Colonic mucosa (tissue), 4 donors: ENCODE measurements at regions not wholly inside any gene's neighbourhood (a gene's known extent, or its start where the extent isn't known, plus 50 kb on each side); places are given as distances from the start of the nearest gene placed in this dataset.

Source experiments
- DNase-seq: peaks from one replicate; pipeline ENCODE4 v3.0.0-alpha.2; 2020
- H3K27ac ChIP-seq: fragments of 200-600 bp; one replicate; pipeline ENCODE4 v1.8.0; 2021
- H3K27me3 ChIP-seq: fragments of 200-600 bp; one replicate; pipeline ENCODE4 v1.8.0; 2021
- H3K36me3 ChIP-seq: fragments of 200-600 bp; one replicate; pipeline ENCODE4 v1.8.0; 2021
- H3K4me1 ChIP-seq: fragments of 200-600 bp; one replicate; pipeline ENCODE4 v1.8.0; 2021; ENCODE audit warnings: mild to moderate bottlenecking
- H3K4me3 ChIP-seq: fragments of 200-600 bp; one replicate; pipeline ENCODE4 v1.8.0; 2021
- H3K9ac ChIP-seq, 2 donors: one replicate each; pipeline ENCODE4 v1.7.0; 2013; ENCODE audit warnings: control low read depth in 2 of 2, low read depth in 2 of 2, low read length in 2 of 2
- H3K9me3 ChIP-seq: fragments of 200-600 bp; one replicate; pipeline ENCODE4 v1.8.0; 2021
- intact Hi-C: fragments of 100-400 bp; cut with DNase I; formaldehyde crosslinking; loops from one replicate; pipeline ENCODE4 v1.14.1; 2022
- TF ChIP-seq, protein P1 (sequence below): fragments of 200-600 bp; IDR thresholded peaks from one replicate; pipeline ENCODE4 v1.8.0; 2022; ENCODE audit warnings: antibody characterized with exemption, mild to moderate bottlenecking
- donor health status: healthy.
- donor health status: DM: no; HTN: no; CAD: no.
- donor health status: DM: no; HTN: no; CAD: no.

DNA sequence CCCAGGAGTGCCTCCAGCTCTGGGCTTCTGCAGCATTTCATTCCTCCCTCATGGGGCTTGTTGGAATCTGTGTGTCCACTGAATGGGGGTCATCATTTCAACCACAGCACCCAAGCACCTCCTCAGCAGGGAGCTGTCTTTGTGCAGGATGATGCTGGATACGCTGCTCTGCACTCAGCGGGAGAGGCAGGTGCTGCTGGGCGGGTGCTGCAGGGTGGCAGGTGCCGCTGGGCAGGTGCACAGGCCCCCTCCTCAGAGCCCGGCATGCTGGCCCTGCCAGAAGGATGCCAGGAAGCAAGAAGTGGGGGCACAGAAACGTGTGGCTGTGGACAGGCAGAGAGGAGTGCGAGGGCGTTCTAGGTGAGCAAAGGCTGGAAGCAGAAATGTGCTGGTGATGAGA lies 121.8 kb upstream of the VSTM2B start:
- Histone ChIP-seq H3K36me3 (no peaks in the 10 kb centered on the region), H3K9ac (no peak overlapping the region), H3K9me3 (no peaks in the 10 kb centered on the region), H3K27me3 (no peaks in the 10 kb centered on the region), H3K27ac (no peak overlapping the region), H3K4me3 (no peak overlapping the region), H3K4me1 (no peaks in the 10 kb centered on the region)
- TF ChIP-seq, protein P1, sequence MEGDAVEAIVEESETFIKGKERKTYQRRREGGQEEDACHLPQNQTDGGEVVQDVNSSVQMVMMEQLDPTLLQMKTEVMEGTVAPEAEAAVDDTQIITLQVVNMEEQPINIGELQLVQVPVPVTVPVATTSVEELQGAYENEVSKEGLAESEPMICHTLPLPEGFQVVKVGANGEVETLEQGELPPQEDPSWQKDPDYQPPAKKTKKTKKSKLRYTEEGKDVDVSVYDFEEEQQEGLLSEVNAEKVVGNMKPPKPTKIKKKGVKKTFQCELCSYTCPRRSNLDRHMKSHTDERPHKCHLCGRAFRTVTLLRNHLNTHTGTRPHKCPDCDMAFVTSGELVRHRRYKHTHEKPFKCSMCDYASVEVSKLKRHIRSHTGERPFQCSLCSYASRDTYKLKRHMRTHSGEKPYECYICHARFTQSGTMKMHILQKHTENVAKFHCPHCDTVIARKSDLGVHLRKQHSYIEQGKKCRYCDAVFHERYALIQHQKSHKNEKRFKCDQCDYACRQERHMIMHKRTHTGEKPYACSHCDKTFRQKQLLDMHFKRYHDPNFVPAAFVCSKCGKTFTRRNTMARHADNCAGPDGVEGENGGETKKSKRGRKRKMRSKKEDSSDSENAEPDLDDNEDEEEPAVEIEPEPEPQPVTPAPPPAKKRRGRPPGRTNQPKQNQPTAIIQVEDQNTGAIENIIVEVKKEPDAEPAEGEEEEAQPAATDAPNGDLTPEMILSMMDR, result no peak
- no peak for DNase-seq
- intact Hi-C loops, result no loop called here

DNA sequence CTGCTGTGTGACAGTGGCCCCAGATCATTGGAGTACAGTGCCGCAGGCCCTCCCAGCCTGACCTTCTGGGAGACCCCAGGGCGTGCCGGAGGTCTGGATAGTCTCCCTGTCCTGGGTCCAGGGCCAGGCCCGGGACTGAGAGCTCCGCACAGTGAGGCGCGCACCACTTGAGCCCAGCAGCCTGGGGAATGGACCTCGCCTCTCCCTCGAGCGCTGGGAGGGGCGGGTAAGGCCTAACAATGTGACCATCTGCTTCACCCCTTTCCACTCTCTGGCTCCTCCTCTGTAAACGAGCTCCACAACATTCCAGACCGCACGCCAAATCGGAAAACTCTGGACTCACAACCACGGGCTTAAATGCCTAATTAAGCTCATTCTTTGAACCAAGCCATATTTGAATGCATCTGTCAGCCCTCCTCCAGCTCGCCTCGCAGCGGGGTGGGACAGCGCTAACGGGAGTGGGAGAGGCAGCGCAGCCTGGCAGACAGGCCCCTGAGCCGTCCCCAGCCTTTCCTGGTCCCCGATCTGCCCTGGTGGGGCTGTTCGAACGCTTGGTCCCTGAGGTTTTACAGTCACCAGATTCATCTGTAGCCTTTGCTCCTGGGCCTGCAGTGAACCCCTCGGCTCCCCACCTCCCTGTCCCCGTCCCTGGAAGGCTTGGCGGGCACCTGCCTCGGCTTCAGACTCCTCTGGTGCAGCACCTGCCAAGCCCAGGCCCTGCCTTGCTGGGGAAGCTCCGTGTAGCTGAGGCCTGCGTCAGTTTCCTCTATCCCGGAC lies 120.7 kb upstream of the VSTM2B start:
- Histone ChIP-seq H3K36me3 (no peaks in the 10 kb centered on the region), H3K9ac (no peak overlapping the region), H3K27ac (no peak overlapping the region), H3K4me3 (no peak overlapping the region), H3K4me1 (no peaks in the 10 kb centered on the region), H3K27me3 (no peaks in the 10 kb centered on the region), H3K9me3 (no peaks in the 10 kb centered on the region)
- TF ChIP-seq, protein P1, result no peak
- peak; percentile 20 for DNase-seq
- intact Hi-C loops, result no loop called here

DNA sequence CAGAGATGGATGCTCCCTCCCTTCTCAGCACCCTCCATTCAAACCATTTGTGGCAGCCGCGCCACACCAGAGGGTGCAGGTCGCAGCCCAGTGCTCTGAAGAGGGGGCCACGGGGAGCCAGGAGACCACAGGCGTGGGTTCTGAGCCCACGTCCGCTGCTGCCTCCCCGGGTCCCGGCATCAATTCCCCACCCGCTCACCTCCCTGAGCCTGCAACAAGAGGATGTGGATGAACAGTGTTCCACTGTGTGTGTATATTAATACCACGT lies 120.1 kb upstream of the VSTM2B start:
- Histone ChIP-seq H3K27me3 (no peaks in the 10 kb centered on the region), H3K4me1 (no peaks in the 10 kb centered on the region), H3K36me3 (no peaks in the 10 kb centered on the region), H3K27ac (no peak overlapping the region), H3K4me3 (no peak overlapping the region), H3K9me3 (no peaks in the 10 kb centered on the region), H3K9ac (no peak overlapping the region)
- intact Hi-C loops, result no loop called here
- no peak for DNase-seq
- TF ChIP-seq, protein P1, result no peak

DNA sequence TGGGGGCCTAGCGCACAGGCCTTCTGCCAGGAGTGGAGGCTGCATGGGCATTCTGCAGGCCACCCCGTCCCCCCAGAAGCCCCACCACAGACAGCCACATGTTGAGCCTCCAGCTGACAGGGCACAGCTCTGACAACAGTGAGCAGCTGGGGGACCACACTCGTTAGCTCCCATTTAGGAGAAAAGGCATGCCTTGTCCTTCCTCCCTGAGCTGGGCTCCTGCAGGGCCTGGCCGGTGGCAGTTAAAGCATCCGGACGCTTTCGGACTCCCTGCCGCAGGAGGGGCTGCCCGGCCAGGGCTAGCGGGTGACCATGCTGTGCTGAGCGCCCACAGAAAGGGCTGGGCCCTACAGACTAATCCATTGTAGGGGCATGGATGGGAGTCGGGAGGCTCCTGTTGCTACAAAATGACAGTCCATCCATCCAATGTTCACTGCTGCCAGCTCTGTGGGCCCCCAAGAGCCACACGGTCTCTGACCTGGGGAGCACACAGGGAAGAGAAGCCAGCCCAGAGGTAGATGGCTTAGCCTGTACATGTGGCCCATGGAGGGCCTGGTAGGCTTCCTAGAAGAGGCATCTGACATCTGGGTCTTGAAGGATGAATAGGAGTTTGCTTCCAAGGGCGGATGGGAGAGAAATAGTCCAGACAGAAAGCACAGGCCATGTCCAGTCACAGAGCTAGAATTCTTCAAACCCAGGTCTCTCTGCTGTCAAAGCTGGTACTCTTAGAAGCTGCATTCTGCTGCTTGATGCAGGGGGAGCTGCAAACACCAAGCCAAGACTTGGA lies 116.5 kb upstream of the VSTM2B start:
- no peaks in the 10 kb centered on the region for H3K27me3 ChIP-seq
- no peak overlapping the region for H3K27ac ChIP-seq
- H3K4me3 ChIP-seq, result no peak overlapping the region
- H3K4me1 ChIP-seq, result no peaks in the 10 kb centered on the region
- DNase-seq, result no peak
- no peak overlapping the region for H3K9ac ChIP-seq
- no peaks in the 10 kb centered on the region for H3K9me3 ChIP-seq
- TF ChIP-seq, protein P1, result no peak
- no peaks in the 10 kb centered on the region for H3K36me3 ChIP-seq
- intact Hi-C loops, result no loop called here

DNA sequence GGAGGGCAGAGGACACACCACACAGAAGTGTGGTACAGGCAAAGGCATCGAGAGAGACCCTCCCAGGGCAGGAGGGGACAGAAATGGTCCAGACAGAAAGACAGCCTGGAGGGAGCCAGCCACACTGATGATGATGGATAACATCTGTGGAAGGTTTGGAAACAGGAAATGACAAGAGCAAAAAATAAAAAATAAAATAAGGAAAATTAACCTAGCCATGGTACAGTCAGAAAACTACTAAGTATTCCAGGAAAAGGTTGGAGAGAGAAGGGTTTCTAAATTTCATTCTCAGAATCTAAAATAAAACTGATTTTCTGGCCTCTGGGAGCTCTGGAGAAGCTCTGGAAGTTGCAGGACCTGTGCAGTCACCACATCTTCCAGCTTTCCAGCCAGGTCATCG lies 115.2 kb upstream of the VSTM2B start:
- intact Hi-C loops, result no loop called here
- Histone ChIP-seq H3K9me3 (no peaks in the 10 kb centered on the region), H3K4me1 (no peaks in the 10 kb centered on the region), H3K27ac (no peak overlapping the region), H3K9ac (no peak overlapping the region), H3K4me3 (no peak overlapping the region), H3K27me3 (no peaks in the 10 kb centered on the region), H3K36me3 (no peaks in the 10 kb centered on the region)
- DNase-seq, result no peak
- TF ChIP-seq, protein P1, result no peak
